ENCODE measurements at regions not wholly inside any gene's neighbourhood (a gene's known extent, or its start where the extent isn't known, plus 50 kb on each side); places are given as distances from the start of the nearest gene placed in this dataset.
"Not testable (repeated sequence)": the region's sequence is repeated elsewhere in the genome, so short reads cannot be mapped to it uniquely, and the experiment has no call there.

DNA sequence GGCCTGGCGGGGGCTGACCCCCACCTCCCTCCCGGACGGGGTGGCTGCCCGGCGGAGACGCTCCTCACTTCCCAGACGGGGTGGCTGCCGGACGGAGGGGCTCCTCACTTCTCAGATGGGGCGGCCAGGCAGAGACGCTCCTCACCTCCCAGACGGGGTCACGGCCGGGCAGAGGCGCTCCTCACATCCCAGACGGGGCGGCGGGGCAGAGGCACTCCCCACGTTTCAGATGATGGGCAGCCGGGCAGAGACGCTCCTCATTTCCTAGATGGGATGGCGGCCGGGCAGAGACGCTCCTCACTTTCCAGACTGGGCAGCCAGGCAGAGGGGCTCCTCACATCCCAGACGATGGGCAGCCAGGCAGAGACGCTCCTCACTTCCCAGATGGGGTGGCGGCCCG lies 149.3 kb upstream of the CCZ1B start:
- TF ChIP-seq POLR2A (IDR thresholded peaks at IDR 0.05; ENCODE audit: low read depth); CTCF (IDR thresholded peaks at IDR 0.05): not testable (repeated sequence)

All from esophagus muscularis mucosa (tissue), 3 donors.